ENCODE measurements at regions not wholly inside any gene's neighbourhood (a gene's known extent, or its start where the extent isn't known, plus 50 kb on each side); places are given as distances from the start of the nearest gene placed in this dataset.

DNA sequence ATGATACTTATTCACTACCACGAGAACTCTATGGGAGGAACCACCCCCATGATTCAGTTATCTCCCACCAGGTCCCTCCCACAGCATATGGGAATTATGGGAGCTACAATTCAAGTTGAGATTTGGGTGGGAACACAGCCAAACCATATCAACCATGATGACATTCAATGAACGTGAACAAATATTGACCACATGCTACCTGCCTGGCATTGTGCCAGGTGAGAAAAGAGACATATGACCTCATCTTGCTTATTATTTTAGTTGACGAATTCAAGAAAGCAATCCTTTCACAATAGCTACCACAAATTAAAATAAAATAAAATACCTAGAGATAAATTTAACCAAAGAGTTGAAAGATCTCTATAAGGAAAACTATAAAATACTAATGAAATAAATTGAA, 286.5 kb upstream of the CRIM1 start (continued):
- TF ChIP-seq, protein P1, sequence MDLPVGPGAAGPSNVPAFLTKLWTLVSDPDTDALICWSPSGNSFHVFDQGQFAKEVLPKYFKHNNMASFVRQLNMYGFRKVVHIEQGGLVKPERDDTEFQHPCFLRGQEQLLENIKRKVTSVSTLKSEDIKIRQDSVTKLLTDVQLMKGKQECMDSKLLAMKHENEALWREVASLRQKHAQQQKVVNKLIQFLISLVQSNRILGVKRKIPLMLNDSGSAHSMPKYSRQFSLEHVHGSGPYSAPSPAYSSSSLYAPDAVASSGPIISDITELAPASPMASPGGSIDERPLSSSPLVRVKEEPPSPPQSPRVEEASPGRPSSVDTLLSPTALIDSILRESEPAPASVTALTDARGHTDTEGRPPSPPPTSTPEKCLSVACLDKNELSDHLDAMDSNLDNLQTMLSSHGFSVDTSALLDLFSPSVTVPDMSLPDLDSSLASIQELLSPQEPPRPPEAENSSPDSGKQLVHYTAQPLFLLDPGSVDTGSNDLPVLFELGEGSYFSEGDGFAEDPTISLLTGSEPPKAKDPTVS (IDR thresholded peaks at IDR 0.05; ENCODE audit: low read depth, low read length), result no peak
- TF ChIP-seq HDGF (IDR thresholded peaks at IDR 0.05), result no peak
- no peak for TF ChIP-seq POLR2AphosphoS5 (IDR thresholded peaks at IDR 0.05; ENCODE audit: low read length)
- TF ChIP-seq, protein P2, sequence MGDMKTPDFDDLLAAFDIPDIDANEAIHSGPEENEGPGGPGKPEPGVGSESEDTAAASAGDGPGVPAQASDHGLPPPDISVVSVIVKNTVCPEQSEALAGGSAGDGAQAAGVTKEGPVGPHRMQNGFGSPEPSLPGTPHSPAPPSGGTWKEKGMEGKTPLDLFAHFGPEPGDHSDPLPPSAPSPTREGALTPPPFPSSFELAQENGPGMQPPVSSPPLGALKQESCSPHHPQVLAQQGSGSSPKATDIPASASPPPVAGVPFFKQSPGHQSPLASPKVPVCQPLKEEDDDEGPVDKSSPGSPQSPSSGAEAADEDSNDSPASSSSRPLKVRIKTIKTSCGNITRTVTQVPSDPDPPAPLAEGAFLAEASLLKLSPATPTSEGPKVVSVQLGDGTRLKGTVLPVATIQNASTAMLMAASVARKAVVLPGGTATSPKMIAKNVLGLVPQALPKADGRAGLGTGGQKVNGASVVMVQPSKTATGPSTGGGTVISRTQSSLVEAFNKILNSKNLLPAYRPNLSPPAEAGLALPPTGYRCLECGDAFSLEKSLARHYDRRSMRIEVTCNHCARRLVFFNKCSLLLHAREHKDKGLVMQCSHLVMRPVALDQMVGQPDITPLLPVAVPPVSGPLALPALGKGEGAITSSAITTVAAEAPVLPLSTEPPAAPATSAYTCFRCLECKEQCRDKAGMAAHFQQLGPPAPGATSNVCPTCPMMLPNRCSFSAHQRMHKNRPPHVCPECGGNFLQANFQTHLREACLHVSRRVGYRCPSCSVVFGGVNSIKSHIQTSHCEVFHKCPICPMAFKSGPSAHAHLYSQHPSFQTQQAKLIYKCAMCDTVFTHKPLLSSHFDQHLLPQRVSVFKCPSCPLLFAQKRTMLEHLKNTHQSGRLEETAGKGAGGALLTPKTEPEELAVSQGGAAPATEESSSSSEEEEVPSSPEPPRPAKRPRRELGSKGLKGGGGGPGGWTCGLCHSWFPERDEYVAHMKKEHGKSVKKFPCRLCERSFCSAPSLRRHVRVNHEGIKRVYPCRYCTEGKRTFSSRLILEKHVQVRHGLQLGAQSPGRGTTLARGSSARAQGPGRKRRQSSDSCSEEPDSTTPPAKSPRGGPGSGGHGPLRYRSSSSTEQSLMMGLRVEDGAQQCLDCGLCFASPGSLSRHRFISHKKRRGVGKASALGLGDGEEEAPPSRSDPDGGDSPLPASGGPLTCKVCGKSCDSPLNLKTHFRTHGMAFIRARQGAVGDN (IDR thresholded peaks at IDR 0.05), result no peak
- TF ChIP-seq, protein P3, sequence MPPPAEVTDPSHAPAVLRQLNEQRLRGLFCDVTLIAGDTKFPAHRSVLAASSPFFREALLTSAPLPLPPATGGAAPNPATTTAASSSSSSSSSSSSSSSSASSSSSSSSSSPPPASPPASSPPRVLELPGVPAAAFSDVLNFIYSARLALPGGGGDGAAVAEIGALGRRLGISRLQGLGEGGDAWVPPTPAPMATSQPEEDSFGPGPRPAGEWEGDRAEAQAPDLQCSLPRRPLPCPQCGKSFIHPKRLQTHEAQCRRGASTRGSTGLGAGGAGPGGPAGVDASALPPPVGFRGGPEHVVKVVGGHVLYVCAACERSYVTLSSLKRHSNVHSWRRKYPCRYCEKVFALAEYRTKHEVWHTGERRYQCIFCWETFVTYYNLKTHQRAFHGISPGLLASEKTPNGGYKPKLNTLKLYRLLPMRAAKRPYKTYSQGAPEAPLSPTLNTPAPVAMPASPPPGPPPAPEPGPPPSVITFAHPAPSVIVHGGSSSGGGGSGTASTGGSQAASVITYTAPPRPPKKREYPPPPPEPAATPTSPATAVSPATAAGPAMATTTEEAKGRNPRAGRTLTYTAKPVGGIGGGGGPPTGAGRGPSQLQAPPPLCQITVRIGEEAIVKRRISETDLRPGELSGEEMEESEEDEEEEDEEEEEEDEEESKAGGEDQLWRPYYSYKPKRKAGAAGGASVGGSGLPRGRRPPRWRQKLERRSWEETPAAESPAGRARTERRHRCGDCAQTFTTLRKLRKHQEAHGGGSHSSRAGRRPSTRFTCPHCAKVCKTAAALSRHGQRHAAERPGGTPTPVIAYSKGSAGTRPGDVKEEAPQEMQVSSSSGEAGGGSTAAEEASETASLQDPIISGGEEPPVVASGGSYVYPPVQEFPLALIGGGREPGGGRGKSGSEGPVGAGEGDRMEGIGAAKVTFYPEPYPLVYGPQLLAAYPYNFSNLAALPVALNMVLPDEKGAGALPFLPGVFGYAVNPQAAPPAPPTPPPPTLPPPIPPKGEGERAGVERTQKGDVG (CRISPR knock-in tag; IDR thresholded peaks at IDR 0.05), result no peak
- TF ChIP-seq NFYA (IDR thresholded peaks at IDR 0.05; ENCODE audit: borderline replicate concordance, low read depth, low read length), result no peak
- TF ChIP-seq NR2C2 (IDR thresholded peaks at IDR 0.05; ENCODE audit: borderline replicate concordance, control insufficient read depth, insufficient read length, low read depth), result no peak
- TF ChIP-seq RBBP5 (conservative IDR thresholded peaks at IDR 0.05), result no peak
- TF ChIP-seq SMAD1 (IDR thresholded peaks at IDR 0.05; ENCODE audit: low read depth, partially characterized antibody), result no peak

Data from GM12878 (cell line).